ENCODE measurements at regions not wholly inside any gene's neighbourhood (a gene's known extent, or its start where the extent isn't known, plus 50 kb on each side); places are given as distances from the start of the nearest gene placed in this dataset.

DNA sequence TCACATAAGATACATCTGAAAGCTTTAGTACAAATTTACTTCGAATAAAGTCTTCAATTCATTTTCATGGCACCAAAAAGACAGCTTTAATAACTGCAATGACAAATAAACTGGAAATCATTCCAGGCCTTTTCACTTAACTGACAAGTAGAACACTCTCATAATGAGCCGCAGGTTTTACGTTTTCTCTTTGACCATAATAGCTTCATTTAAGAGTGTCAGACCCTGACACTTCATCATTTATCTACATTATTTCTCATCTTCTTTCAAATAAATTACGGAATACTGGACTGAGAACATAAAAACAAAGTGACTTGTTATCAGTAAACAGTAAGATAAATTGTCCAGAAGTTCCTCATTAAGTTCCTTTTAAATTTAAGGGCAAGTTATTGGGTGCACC is 1252.9 kb upstream of the ACVR2A start:
- H3K36me3 ChIP-seq (ENCODE audit: control insufficient read depth, insufficient read depth, low read length) = no peaks in the 10 kb centered on the region

GRCh38 chr2:146587291-146587713 is 1257.5 kb upstream of the ACVR2A start:
- Histone ChIP-seq H3K9ac (ENCODE audit: low read length) (no peak overlapping the region), H3K36me3 (ENCODE audit: control insufficient read depth, insufficient read depth, low read length) (no peaks in the 10 kb centered on the region), H3K4me3 (ENCODE audit: low read depth, low read length) (no peak overlapping the region), H3K27me3 (ENCODE audit: control insufficient read depth, insufficient read depth, low read length) (no peaks in the 10 kb centered on the region), H3K27ac (ENCODE audit: low read depth, low read length) (no peak overlapping the region), H3K4me1 (ENCODE audit: control insufficient read depth, insufficient read depth, low read length) (peaks cover 8% of the 10 kb centered on the region; the same call in 1 of the 2 replicates), H3K9me3 (ENCODE audit: control insufficient read depth, insufficient read depth, low read depth, low read length) (peaks cover 9% of the 10 kb centered on the region; the same call in 1 of the 2 replicates)

More for the DNA sequence above, 1252.9 kb upstream of the ACVR2A start:
- Histone ChIP-seq H3K4me3 (ENCODE audit: low read depth, low read length) (no peak overlapping the region), H3K9ac (ENCODE audit: low read length) (no peak overlapping the region), H3K27ac (ENCODE audit: low read depth, low read length) (no peak overlapping the region), H3K4me1 (ENCODE audit: control insufficient read depth, insufficient read depth, low read length) (no peaks in the 10 kb centered on the region), H3K27me3 (ENCODE audit: control insufficient read depth, insufficient read depth, low read length) (no peaks in the 10 kb centered on the region), H3K9me3 (ENCODE audit: control insufficient read depth, insufficient read depth, low read depth, low read length) (peaks cover 16% of the 10 kb centered on the region; the same call in 1 of the 2 replicates)

DNA sequence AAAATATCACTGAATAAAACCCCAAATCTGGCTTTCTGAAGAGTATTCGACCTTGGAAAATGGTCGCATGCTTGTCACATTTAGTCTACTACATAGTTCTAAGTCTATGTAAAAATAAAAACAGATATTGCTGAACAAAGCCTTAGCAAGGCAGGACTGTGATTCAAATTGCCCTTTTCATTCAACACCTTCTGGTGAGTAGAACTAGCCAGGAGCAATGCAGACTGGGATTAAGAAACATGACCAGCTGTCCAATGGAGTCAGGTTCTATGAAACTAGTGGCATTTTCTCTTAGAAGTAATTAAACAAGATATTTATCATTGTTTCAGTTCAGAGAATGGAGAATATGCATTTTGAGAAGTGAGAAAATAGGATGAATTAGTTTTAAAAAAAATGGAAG is 1260.5 kb upstream of the ACVR2A start:
- H3K4me1 ChIP-seq (ENCODE audit: control insufficient read depth, insufficient read depth, low read length) = peaks cover 8% of the 10 kb centered on the region; the same call in 1 of the 2 replicates
- H3K4me3 ChIP-seq (ENCODE audit: low read depth, low read length) = no peak overlapping the region
- peaks cover 9% of the 10 kb centered on the region; the same call in 1 of the 2 replicates for H3K9me3 ChIP-seq (ENCODE audit: control insufficient read depth, insufficient read depth, low read depth, low read length)
- no peak overlapping the region for H3K9ac ChIP-seq (ENCODE audit: low read length)
- H3K27ac ChIP-seq (ENCODE audit: low read depth, low read length) = no peak overlapping the region
- no peaks in the 10 kb centered on the region for H3K36me3 ChIP-seq (ENCODE audit: control insufficient read depth, insufficient read depth, low read length)
- no peaks in the 10 kb centered on the region for H3K27me3 ChIP-seq (ENCODE audit: control insufficient read depth, insufficient read depth, low read length)

DNA sequence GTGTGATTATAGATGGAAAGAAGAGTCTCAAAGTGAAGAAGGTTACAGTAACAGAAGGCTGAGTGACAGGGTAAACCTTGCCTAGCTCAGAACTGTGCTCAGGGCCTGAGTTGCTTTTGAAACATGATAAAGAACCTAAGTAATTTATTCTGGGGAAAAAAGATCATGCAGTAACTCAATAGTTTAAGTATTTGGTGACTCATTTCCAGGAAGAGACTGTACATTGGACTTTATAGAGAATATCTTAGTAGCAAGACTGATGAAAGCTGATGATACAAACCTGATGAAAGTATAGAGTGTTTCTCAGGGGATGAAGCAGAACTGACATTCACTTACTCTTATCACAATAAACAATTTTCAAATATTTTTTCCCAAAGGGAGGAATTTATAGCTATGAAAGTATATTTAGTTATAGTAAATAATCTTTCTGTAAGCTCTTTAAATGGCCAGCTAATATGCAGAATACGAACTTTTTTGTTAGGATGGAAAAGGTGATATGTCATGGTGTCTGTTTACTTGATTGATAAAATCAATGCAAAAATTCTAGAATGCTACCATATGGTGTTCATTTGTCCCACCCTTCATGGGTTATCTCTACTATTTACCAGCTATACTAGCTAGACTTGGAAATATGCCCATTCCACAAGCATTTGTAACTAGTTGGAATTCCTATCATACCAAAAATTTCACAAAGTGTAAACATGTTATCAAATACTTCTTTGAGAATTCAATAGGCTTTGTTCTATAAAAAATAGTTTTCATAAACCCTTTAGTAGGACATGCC is 1265.5 kb upstream of the ACVR2A start:
- H3K27ac ChIP-seq (ENCODE audit: low read depth, low read length) = no peak overlapping the region
- no peaks in the 10 kb centered on the region for H3K9me3 ChIP-seq (ENCODE audit: control insufficient read depth, insufficient read depth, low read depth, low read length)
- no peaks in the 10 kb centered on the region for H3K36me3 ChIP-seq (ENCODE audit: control insufficient read depth, insufficient read depth, low read length)
- no peaks in the 10 kb centered on the region for H3K27me3 ChIP-seq (ENCODE audit: control insufficient read depth, insufficient read depth, low read length)
- no peak overlapping the region for H3K4me3 ChIP-seq (ENCODE audit: low read depth, low read length)
- H3K9ac ChIP-seq (ENCODE audit: low read length) = no peak overlapping the region
- H3K4me1 ChIP-seq (ENCODE audit: control insufficient read depth, insufficient read depth, low read length) = peaks cover 8% of the 10 kb centered on the region; the same call in 1 of the 2 replicates

DNA sequence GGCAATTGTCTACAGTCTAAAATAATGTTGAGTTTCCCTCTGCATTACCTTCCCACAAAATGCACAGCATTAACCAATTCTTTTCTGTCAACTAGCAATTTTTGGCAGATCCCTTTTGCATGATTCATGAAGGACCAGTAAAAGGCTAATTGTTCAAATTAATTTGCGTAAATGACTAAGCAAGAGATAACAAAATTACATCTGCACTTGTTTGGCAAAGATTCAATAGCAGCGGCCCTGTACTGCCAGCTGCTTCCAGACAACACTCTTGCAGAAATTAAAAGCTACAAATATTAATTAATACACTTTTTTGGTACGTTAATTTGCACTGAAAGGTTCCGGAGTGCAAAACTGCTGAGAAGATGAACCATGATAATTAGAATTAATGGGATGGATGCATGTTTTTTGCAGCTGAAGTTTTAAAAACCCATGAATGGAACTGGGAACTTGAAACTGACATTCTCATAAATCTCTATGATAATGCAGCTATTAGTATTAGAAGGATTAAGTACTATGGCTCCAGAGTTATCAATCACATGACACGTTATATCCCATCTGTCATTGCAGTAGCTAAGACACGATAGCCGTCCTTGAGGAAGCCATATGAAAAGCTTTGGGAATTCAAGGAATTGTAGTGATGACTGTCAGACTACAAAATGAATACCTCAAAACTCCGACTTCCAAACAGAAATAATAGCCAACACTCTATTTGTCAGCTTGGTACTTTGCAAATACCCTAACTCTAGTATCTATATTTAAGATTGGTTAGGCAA is 1268.3 kb upstream of the ACVR2A start:
- Histone ChIP-seq H3K36me3 (ENCODE audit: control insufficient read depth, insufficient read depth, low read length) (no peaks in the 10 kb centered on the region), H3K27me3 (ENCODE audit: control insufficient read depth, insufficient read depth, low read length) (no peaks in the 10 kb centered on the region), H3K27ac (ENCODE audit: low read depth, low read length) (no peak overlapping the region), H3K4me1 (ENCODE audit: control insufficient read depth, insufficient read depth, low read length) (peaks cover 9% of the 10 kb centered on the region; the same call in 1 of the 2 replicates), H3K4me3 (ENCODE audit: low read depth, low read length) (no peak overlapping the region), H3K9ac (ENCODE audit: low read length) (no peak overlapping the region), H3K9me3 (ENCODE audit: control insufficient read depth, insufficient read depth, low read depth, low read length) (no peaks in the 10 kb centered on the region)

DNA sequence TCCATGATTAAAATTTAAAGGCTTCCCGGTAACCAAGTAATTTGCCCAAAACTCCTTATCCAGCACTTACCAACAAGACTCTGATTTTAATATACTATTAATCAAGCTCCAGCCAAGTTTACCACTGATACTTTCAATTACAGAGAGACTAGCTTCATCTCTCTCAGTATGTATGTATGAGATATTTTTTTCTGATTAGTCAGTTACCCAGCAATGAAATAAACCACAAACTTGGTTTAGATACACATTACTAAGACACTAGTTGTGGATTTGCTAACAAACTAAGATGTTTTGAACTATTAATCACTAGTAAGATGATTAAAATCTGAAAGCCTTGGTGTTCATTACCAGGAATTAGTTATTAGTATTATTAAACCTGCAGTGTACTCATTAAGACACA is 1272.2 kb upstream of the ACVR2A start:
- H3K27ac ChIP-seq (ENCODE audit: low read depth, low read length) = 0 out of 2 replicates have a peak overlapping the region, but pooled peaks have one; percentile 57
- H3K9me3 ChIP-seq (ENCODE audit: control insufficient read depth, insufficient read depth, low read depth, low read length) = no peaks in the 10 kb centered on the region
- no peak overlapping the region for H3K4me3 ChIP-seq (ENCODE audit: low read depth, low read length)

GRCh38 chr2:146561996-146562395 is 1282.8 kb upstream of the ACVR2A start:
- Histone ChIP-seq H3K4me3 (ENCODE audit: low read depth, low read length) (no peak overlapping the region), H3K9ac (ENCODE audit: low read length) (no peak overlapping the region), H3K9me3 (ENCODE audit: control insufficient read depth, insufficient read depth, low read depth, low read length) (0 out of 2 replicates have a peak, but pooled peaks cover 5% of the 10 kb centered on the region), H3K27ac (ENCODE audit: low read depth, low read length) (no peak overlapping the region), H3K27me3 (ENCODE audit: control insufficient read depth, insufficient read depth, low read length) (no peaks in the 10 kb centered on the region), H3K4me1 (ENCODE audit: control insufficient read depth, insufficient read depth, low read length) (no peaks in the 10 kb centered on the region), H3K36me3 (ENCODE audit: control insufficient read depth, insufficient read depth, low read length) (no peaks in the 10 kb centered on the region)

More for the DNA sequence above, 1272.2 kb upstream of the ACVR2A start:
- Histone ChIP-seq H3K9ac (ENCODE audit: low read length) (no peak overlapping the region), H3K36me3 (ENCODE audit: control insufficient read depth, insufficient read depth, low read length) (no peaks in the 10 kb centered on the region), H3K27me3 (ENCODE audit: control insufficient read depth, insufficient read depth, low read length) (no peaks in the 10 kb centered on the region), H3K4me1 (ENCODE audit: control insufficient read depth, insufficient read depth, low read length) (peaks cover 9% of the 10 kb centered on the region; the same call in 1 of the 2 replicates)

DNA sequence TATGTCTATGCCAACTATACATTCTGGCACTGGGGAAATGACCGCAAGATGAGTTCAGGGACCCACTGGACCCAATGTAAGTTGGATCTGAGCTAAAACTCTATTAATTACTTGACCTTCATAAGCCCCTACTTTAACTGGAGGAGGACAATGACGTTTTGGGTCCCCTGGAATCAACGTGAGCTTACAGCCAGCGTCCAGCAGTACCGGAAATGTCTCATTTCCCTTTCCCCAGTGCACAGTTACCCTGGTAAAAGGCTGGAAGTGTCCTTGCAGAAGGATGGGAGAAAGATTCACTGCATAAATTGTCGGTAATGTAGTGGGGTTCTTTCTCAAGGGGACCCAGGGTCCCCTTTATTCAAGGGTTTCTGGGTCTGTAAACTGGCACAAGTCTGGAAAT is 1297.6 kb upstream of the ACVR2A start:
- Histone ChIP-seq H3K9me3 (ENCODE audit: control insufficient read depth, insufficient read depth, low read depth, low read length) (peaks cover 18% of the 10 kb centered on the region; the same call in 1 of the 2 replicates), H3K27me3 (ENCODE audit: control insufficient read depth, insufficient read depth, low read length) (no peaks in the 10 kb centered on the region), H3K4me3 (ENCODE audit: low read depth, low read length) (no peak overlapping the region), H3K9ac (ENCODE audit: low read length) (no peak overlapping the region), H3K27ac (ENCODE audit: low read depth, low read length) (no peak overlapping the region), H3K36me3 (ENCODE audit: control insufficient read depth, insufficient read depth, low read length) (no peaks in the 10 kb centered on the region; the same call in 1 of the 2 replicates), H3K4me1 (ENCODE audit: control insufficient read depth, insufficient read depth, low read length) (peaks cover 12% of the 10 kb centered on the region)

DNA sequence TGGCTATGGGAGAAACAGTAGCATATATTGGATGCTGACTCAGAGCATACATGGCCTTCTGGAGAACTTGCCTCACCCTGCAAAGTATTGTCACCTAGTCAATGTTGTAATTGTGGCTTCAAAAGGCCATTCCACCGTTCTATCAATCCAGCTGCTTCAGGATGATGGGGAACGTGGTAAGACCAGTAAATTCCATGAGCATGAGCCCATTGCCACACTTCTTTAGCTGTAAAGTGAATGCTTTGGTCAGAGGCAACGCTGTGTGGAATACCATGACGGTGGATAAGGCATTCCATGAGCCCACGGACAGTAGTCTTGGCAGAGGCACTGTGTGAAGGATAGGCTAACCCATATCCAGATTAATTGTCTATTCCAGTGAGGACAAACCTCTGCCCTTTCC is 1300.1 kb upstream of the ACVR2A start:
- Histone ChIP-seq H3K9me3 (ENCODE audit: control insufficient read depth, insufficient read depth, low read depth, low read length) (peaks cover 18% of the 10 kb centered on the region; the same call in 1 of the 2 replicates), H3K4me1 (ENCODE audit: control insufficient read depth, insufficient read depth, low read length) (peaks cover 19% of the 10 kb centered on the region)

GRCh38 chr2:146541896-146542295 is 1302.9 kb upstream of the ACVR2A start:
- no peaks in the 10 kb centered on the region; the same call in 1 of the 2 replicates for H3K36me3 ChIP-seq (ENCODE audit: control insufficient read depth, insufficient read depth, low read length)
- H3K27ac ChIP-seq (ENCODE audit: low read depth, low read length) = peak overlapping the region; percentile 87

More for the DNA sequence above, 1300.1 kb upstream of the ACVR2A start:
- Histone ChIP-seq H3K27me3 (ENCODE audit: control insufficient read depth, insufficient read depth, low read length) (no peaks in the 10 kb centered on the region), H3K36me3 (ENCODE audit: control insufficient read depth, insufficient read depth, low read length) (no peaks in the 10 kb centered on the region; the same call in 1 of the 2 replicates), H3K9ac (ENCODE audit: low read length) (no peak overlapping the region), H3K27ac (ENCODE audit: low read depth, low read length) (no peak overlapping the region), H3K4me3 (ENCODE audit: low read depth, low read length) (no peak overlapping the region)

More at GRCh38 chr2:146541896-146542295, 1302.9 kb upstream of the ACVR2A start:
- peak overlapping the region; percentile 17; the same call in 1 of the 2 replicates for H3K4me3 ChIP-seq (ENCODE audit: low read depth, low read length)
- H3K4me1 ChIP-seq (ENCODE audit: control insufficient read depth, insufficient read depth, low read length) = peaks cover 28% of the 10 kb centered on the region
- peak overlapping the region; percentile 74 for H3K9ac ChIP-seq (ENCODE audit: low read length)
- H3K9me3 ChIP-seq (ENCODE audit: control insufficient read depth, insufficient read depth, low read depth, low read length) = peaks cover 21% of the 10 kb centered on the region; the same call in 1 of the 2 replicates
- no peaks in the 10 kb centered on the region for H3K27me3 ChIP-seq (ENCODE audit: control insufficient read depth, insufficient read depth, low read length)

Data from HUES6 (cell line).